HG02884 (cell line): ENCODE measurements at regions not wholly inside any gene's neighbourhood (a gene's known extent, or its start where the extent isn't known, plus 50 kb on each side); places are given as distances from the start of the nearest gene placed in this dataset.

Experiments used
- ATAC-seq: cut with Tn5 transposase; IDR thresholded peaks from one replicate; pipeline ENCODE4 v1.9.1; 2021; ENCODE audit warnings: mild to moderate bottlenecking, moderate library complexity; ENCODE audit not compliant: unreplicated experiment

GRCh38 chr15:69853544-69853951 lies 244.2 kb downstream of the TLE3 start:
- ATAC-seq, result no peak

DNA sequence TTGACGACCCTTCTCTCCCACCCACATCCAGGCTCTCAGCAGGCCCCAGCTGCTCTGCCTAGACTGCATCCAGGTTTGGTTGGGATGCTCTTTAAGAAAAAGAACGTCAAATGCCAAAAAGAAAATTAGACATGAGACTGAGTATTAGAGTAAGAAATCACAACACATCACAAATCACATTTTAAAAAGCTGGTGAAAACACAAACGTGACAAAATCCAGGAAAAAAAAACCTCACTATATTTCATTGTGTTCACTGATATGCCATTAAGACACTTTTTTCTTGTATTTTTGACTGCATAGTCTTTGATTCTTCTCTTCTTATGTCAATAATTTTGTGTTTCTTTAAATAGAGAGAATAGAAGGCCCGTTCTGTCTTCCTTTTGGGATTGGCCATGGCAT lies 243.7 kb downstream of the TLE3 start:
- no peak for ATAC-seq

- no peak for ATAC-seq
Observed at GRCh38 chr15:69854521-69855181, 243.1 kb downstream of the TLE3 start.

DNA sequence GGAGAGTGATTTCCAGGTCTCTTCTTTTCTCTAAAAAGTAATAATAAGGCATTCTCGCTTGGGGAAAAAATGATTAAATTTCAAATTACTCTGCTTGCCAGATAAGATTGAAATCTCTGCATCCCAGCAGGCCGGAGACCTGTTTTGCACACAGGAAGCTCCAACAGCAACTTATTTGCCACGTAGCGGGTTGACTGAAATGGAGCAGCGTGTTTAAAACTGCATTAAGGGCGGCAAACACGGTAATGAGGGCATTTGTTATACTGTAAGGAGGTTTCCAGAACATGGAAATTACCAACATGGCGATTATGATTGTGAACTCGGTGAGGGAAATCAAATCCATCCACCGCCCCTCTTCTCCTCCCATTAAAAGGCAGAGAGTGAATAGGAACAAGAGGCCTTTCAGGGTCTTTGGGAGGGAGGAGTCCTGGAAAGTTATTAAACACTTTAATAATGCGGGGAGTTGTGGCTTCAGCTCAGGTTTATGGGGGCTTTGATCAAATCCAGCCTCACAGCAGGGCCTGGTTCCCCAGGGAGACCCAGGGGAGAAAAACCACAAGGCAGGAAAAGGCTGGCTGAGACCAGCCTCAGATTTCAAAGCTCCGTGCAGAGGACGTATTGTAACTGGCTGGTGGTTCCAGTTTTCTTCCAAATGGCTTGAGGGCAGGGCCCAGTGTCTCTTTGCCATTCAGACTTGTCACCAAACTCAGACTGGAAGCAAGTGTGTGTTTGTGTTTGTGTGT lies 242.3 kb downstream of the TLE3 start:
- ATAC-seq, result no peak

DNA sequence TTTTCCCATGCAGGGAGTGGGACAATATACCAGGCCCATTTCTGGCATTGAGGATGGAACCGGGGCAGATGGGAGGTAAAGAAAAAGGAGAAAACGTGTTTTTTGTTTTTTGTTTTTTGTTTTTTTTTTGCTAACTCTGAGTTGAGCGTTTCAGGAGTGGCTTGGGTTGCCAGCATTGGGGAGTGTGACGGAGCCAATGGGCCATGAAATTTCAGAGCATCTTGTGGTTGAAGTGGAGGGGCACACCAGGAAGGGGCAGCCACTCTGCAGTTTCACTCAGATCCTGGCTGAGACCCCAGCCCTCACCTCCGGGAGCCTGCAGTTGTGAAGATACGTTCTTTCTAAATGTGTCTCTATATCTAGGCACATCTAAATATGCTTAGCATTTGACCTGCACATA lies 240.5 kb downstream of the TLE3 start:
- ATAC-seq, result no peak

- no peak for ATAC-seq
Observed at GRCh38 chr15:69857686-69858391, 239.9 kb downstream of the TLE3 start.

DNA sequence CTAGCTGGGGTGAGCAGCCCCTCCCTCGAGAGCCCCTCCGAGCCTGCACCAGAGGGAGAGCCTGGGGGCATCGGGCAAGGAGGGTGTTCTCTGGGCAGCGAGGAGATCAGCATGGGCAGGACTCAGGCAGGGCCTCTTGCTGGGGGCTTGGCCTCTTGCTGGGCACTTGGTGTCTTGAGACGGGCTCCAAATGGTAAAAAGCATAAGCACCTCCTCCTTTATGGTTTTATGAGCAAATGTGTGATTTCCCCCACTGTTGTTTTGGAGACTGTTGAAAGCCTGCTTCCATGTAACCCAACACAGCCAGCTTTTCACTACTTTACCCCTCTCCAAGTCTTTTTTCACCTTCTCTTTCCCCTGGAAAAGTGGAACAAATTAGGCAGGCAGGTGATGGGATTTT lies 239.3 kb downstream of the TLE3 start:
- ATAC-seq, result no peak

GRCh38 chr15:69859866-69860265 lies 237.9 kb downstream of the TLE3 start:
- no peak for ATAC-seq

- ATAC-seq, result no peak
Observed at GRCh38 chr15:69860321-69860720, 237.4 kb downstream of the TLE3 start.

DNA sequence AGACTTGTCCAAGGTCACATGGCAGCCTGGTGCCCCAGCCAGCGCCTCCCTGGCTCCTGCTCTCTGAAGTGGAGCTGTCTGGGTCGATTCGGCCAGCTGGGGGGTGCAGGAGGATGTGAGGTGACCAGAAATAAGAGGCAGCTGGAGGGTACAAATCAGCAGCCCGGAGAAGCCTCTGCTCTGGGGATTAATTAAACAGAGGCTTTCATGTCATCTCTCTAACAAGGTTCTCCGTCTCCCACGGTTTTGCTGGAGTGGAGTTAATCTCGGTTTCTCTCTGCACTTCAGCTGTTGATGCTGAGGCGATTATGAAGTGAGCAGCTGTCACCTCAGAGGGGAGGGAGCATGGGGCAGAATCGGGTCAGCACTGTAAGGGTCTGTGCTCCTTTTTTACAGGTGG lies 236.8 kb downstream of the TLE3 start:
- no peak for ATAC-seq

GRCh38 chr15:69861331-69862171 lies 236.2 kb downstream of the TLE3 start:
- no peak for ATAC-seq

GRCh38 chr15:69862540-69862939 lies 235.2 kb downstream of the TLE3 start:
- ATAC-seq, result no peak

- no peak for ATAC-seq
Observed at GRCh38 chr15:69863446-69863845, 234.3 kb downstream of the TLE3 start.

GRCh38 chr15:69865369-69865768 lies 232.3 kb downstream of the TLE3 start:
- ATAC-seq, result no peak

GRCh38 chr15:69868756-69869155 lies 229.0 kb downstream of the TLE3 start:
- no peak for ATAC-seq

DNA sequence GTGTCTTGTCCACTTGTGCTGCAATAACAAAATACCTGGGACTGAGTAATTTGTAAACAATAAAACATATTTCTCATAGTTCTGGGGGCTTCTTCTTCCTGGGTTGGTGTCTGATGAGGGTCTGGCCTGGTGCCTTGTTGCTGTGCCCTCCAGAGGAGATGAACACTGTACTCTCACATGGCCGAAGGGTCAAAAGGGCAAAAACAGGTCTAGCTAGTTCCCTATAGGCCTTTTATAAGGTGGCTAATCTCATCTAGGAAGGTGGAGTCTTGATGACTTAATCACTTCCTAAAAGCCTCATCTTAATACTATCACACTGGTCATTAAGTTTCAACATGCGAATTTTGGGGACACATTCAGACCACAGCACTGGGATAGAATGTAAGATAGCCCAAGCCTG lies 228.4 kb downstream of the TLE3 start:
- ATAC-seq, result no peak

- no peak for ATAC-seq
Observed at GRCh38 chr15:69869881-69870505, 227.7 kb downstream of the TLE3 start.

GRCh38 chr15:69871511-69872134 lies 226.1 kb downstream of the TLE3 start:
- no peak for ATAC-seq

- ATAC-seq, result no peak
Observed at GRCh38 chr15:69873807-69874206, 223.9 kb downstream of the TLE3 start.

- no peak for ATAC-seq
Observed at GRCh38 chr15:69874321-69874720, 223.4 kb downstream of the TLE3 start.
